ENCODE measurements at regions not wholly inside any gene's neighbourhood (a gene's known extent, or its start where the extent isn't known, plus 50 kb on each side); places are given as distances from the start of the nearest gene placed in this dataset.

DNA sequence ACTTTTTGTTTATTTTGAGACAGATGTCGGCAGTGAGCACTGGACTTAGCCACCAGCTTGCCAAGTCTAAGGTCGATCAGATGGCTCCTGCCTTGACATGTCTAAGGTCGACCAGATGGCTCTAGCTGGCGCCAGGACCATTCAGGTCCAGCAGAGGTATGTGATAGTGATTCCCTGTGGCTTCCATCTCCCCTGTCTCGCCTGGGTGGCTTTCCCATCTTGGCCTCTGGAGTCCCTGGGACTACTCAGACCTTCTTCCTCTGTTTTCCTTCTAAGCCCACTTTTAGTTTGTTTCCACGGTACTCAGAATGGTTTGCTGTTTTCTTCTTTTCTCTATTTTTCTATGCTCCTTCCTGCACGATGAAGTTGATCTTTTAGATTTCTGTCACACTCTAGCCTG lies 1435.7 kb downstream of the UQCRFS1 start:
- no peak for DNase-seq

DNA sequence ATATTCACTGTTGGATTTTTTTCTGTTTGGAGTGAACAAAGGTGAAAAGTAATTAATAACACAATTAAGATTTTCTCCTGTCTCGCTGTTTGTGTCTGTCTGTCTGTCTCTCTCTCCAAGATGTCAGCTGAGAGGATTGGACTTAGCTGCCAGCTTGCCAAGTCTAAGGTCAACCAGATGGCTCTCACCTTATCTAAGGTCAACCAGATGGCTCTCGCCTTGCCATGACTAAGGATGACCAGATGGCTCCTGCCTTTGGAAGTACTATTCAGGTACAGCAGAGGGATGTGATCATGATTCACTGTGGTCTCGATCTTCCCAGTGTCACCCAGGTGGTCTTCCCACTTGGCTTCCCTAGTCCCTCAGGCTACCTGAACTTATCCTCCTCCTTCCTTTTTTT lies 1436.4 kb downstream of the UQCRFS1 start:
- no peak for DNase-seq

DNA sequence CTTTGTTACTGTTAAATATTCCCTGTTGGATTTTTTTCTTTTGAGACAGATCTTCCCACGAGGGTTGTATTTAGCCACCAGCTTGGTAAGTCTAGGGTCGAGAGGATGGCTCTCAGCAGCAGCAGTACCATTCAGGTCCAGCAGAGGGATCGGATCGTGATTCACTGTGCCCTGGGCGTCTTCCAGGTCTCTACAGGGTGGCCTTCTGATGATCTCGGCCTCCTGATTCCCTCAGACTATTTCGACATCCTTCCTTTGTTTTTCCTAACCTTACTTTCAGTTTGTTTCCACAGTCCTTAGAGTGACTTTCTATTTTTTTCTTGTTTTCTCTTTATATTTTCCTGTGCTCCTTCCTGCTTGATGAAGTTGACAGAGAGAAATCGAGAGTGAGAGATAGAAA lies 1436.9 kb downstream of the UQCRFS1 start:
- no peak for DNase-seq

DNA sequence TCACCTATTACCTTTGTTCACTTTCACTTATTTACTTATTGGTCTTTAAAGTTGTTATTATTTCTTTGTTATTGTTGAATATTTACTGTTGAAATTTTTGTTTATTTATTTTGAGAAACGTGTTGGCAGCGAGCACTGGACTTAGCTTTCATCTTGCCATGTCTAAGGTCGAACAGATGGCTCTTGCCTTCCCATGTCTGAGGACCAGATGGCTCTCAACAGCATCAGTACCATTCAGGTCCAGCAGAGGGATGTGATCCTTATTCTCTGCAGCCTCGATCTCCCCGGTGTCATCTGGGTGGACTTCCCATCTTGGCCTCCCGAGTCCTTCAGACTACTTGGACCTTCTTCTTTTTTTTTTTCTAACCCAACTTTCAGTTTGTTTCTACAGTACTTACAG lies 1437.6 kb downstream of the UQCRFS1 start:
- no peak for DNase-seq

DNA sequence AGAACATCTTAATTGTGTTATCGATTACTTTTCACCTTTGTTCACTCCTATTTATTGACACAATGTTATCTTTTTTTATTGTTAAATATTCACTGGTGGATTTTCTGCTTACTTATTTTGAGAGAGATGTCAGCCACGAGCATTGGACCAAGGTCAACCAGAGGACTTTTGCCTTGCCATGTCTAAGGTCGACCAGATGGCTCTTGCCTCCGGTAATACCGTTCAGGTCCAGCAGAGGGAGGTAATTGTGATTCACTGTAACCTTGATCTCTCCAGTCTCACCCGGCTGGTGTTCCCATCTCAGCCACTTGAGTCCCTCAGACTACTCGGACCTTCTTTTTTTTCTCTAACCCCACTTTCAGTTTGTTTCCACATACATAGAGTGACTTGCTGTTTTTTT lies 1438.1 kb downstream of the UQCRFS1 start:
- no peak for DNase-seq

DNA sequence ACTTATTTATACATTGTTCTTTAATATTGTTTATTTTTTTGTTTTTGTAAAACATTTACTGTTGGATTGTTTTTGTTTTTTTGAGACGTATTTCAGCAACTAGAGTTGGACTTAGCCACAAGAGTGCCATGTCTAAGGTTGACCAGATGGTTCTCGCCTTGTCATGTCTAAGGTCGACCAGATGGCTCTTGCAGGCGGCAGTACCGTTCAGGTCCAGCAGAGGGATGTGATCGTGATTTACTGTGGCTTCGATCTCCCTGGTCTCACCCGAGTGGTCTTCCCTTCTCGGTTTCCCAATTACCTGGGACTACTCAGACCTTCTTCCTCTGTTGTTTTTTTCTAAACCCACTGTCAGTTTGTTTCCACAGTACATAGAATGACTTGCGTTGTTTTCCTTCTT lies 1438.6 kb downstream of the UQCRFS1 start:
- DNase-seq, result no peak

DNA sequence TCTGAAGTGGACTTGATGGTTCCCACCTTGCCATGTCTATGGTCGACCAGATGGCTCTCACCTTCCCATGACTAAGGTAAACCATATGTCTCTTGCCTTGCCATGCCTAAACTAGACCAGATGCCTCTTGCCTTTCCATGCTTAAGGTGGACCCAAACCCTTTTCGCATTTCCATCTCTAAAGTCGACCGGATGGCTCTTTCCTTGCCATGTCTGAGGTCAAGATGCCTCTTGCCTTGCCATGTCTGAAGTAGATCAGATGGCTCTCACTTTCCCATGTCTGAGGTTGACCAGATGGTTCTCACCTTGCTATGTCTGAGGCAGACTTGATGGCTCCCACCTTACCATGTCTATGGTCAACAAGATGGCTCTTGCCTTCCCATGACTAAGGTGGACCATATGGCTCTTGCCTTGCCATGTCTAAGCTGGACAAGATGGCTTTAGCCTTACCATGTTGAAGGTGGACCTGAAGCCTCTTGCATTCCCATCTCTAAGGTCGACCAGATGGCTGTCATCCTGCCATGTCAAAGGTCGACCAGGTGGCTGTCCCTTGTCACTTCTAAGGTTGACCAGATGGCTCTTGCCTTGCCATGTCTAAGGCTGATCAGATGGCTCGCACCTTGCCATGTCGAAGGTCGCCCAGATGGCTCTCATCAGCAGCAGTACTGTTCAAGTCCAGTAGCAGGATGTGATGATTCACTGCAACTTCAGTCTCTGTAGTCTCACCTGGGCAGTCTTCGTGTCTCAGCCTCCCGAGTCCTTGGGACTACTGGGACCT lies 1439.4 kb downstream of the UQCRFS1 start:
- no peak for DNase-seq

DNA sequence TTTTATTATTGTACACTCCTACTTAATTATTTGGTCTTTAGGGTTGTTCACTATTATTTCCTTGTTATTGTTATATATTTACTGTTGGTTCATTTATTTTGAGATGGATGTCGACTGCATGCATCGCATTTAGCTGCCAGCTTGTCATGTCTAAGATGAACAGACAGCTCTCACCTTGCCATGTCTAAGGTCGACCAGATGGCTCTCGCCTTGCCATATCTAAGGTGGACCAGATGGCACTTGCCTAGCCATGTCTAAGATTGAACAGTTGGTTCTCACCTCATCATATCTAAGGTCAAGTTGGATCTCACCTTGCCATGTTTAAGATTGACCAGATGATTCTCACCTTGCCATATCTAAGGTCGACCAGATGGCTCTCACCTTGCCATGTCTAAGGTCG lies 1440.9 kb downstream of the UQCRFS1 start:
- DNase-seq, result no peak

DNA sequence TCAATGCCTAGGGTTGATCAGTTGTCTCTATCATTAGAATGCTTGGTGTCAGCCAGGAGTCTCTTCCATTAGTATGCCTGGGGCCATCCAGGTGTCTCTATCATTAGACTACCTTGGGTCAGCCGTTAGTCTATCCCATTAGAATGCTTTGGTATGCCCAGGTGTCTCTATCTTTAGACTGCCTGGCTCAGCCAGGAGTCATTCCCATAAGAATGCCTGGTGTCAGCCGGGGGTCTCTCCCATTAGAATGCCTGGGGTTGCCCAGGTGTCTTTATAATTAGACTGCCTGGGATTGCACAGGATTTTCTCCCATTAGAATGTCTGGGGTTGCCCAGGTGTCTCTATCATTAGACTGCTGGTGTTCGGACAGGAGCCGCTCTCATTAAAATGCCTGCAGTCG lies 1442.9 kb downstream of the UQCRFS1 start:
- DNase-seq, result no peak

DNA sequence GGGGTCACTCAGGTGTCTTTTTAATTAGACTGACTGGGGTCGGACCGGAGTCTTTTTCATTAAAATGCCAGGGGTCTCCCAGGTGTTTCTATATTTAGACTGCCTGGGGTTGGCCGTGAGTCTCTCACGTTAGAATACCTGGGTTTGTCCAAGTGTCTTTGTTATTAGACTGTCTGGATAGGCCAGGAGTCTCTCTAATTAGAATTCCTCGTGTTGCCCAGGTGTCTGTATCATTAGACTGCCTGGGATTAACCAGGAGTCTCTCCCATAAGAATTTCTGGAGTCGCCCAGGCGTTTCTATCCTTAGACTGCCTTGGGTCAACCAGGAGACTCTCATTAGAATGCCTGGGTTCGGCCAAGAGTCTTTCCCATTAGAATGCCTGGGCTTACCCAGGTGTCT lies 1445.7 kb downstream of the UQCRFS1 start:
- DNase-seq, result no peak

DNA sequence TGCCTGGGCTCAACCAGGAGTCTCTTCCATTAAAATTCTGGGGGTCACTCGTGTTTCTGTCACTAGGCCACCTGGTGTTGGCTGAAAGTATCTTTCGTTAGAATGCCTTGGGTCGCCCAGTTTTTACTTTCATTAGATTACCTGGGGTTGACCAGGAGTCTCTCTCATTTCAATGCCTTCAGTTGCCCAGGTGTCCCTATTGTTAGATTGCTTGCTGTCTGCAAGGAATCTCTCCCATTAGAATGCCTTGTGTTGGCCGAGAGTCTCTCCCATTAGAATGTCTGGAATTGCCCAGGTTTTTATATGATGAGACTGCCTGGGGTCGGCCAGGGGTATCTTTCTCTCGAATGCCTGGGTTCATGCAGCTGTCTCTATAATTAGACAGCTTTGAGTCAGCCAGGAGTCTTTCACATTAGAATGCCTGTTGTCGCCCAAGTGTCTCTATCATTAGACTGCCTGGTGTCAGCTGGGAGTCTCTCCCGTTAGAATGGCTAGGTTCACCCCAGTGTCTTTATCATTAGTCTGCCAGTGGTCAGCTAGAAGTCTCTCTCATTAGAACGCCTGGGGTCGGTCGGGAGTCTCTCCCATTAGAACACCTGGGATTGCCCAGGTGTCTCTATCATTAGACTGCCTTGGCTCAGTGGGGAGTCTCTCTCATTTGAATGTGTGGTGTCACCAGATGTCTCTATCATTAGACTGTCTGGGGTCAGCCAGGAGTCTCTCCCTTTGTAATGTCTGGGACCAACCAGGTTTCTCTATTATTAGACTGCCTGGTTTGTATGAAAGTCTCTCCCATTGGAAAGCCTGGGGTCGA lies 1446.8 kb downstream of the UQCRFS1 start:
- no peak for DNase-seq

DNA sequence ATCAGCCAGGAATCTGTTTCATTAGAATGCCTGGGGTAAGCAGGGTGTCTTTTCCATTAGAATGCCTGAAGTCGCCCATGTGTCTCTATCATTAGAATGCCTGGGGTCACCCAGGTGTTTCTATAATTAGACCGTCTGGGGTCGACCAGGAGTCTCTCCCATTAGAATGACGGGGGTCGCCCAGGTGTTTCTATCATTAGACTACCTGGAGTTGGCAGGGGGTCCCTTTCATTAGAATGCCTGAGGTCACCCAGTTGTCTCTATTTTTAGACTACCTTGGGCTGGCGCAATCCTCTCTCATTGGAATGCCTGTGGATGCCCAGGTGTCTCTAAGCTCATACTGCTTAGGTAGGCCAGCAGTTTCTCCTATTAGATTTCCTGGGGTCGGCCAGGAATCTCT lies 1447.6 kb downstream of the UQCRFS1 start:
- no peak for DNase-seq

DNA sequence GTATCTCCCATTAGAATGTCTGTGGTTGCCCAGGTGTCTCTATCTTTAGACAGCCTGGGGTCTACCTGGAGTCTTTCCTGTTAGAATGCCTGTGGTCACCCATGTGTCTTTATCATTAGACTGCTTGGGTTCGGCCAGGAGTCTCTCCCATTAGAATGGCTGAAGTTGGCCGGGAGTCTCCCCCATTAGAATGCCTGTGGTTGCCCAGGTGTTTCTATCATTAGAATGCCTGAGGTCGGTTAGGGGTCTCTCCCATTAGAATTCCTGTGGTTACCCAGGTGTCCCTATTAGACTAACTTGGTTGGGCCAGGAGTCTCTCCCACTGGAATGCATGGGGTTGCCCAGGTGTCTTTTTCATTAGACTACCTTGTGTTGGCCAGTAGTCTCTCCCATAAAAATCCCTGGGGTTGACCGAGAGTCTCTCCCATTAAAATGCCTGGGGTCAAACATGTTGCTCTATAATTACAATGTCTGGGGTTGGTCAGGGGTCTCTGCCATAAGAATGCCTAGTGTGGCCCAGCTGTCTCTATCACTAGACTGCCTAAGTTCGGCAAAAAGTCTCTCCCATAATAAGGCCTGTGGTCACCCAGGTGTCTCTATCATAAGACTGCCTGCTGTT lies 1448.7 kb downstream of the UQCRFS1 start:
- no peak for DNase-seq

DNA sequence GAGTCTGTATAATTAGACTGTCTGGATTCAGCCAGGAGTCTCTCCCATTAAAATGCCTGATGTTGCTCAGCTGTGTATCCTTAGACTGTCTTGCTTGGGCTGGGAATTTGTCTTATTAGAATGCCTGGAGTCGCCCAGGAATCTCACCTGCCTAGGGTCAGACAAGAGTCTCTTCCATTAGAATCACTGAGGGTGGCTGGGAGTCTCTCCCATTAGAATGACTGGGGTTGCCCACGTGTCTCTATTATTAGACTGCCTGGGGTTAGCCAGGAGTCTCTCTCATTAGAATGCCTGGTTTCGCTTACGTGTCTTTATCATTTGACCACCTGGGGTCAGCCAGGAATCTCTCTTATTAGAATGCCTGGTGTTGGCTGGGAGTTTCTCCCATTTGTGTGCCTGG lies 1450.0 kb downstream of the UQCRFS1 start:
- DNase-seq, result no peak

DNA sequence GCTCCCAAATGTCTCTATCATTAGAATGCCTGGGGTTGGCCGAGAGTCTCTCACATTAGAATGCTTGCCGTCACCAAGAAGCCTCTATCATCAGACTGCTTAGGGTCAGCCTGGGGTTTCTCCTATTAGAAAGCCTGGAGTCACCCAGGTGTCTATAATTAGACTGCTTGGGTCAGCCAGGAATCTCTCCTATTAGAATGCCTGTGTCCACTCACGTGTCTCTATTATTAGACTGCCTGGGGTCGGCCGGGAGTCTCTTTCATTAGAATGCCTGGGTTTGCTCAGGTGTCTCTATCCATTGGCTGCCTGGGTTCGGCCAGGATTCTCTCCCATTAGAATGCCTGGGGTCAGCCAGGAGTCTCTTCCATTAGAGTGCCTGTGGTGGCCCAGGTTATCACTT lies 1453.1 kb downstream of the UQCRFS1 start:
- DNase-seq, result no peak

DNA sequence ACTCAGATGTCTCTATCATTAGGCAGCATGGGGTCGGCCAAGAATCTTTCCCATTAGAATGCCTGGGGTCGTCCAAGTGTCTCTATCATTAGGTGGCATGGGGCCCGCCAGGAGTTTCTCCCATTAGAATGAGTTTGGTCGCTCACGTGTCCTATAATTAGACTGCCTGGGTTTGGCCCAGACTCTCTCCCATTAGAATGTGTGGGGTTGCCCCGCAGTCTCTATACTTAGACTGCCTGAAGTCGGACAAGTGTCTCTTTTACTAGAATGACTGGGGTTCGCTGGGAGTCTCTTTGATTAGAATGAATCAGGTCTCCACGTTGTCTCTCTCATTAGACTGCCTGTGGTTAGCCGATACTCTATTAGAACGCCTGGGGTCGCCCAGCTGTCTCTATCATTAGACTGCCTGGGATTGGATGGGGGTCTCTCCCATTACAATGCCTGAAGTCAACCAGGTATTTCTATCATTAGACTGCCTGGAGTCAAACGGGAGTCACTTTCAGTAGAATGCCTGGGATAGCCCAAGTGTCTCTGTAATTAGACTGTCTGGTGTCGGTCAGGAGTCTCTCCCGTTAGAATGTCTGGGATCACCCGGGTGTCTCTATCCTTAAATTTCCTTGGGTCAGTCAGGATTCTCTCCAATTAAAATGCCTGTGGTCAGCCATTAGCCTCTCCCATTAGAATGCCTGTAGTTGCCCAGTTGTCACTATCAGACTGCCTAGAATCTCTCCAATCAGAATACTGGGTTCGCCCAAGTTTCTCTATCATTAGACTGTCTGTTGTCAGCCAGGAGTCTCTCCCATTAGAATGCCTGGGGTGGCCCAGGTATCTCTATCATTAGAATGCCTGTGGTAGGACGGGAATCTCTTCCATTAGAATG lies 1454.1 kb downstream of the UQCRFS1 start:
- no peak for DNase-seq

DNA sequence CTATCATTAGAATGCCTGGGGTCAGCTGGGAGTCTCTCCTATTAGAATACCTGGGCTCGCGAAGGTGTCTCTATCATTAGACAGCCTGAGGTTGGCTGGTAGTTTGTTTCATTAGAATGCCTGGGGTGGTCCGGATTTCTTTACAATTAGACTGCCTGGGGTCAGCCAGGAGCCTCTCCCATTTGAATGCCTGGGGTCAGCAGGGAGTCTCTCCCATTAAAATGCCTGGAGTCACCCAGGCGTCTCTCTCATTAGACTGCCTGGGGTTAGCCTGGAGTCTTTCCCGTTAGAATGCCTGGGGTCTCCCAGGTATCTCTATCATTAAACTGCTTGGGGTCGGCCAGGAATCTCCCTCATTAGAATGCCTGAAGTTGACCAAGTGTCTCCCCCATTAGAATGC lies 1458.3 kb downstream of the UQCRFS1 start:
- no peak for DNase-seq

DNA sequence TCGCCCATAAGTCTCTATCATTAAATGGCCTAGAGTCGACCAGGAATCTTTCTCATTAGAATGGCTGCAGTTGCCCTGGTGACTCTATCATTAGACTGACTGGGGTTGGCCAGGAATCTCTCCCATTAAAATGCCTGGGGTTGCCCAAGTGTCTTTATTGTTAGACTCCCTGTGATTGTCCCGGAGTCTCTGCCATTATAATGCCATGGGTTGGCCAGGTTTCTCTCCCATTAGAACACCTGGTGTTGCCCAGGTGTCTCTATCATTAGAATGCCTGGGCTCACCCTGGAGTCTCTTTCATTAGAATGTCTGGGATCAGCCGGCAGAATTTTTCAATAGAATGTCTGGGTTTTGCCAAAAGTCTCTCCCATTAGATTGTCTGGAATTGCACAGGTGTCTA lies 1459.3 kb downstream of the UQCRFS1 start:
- no peak for DNase-seq

DNA sequence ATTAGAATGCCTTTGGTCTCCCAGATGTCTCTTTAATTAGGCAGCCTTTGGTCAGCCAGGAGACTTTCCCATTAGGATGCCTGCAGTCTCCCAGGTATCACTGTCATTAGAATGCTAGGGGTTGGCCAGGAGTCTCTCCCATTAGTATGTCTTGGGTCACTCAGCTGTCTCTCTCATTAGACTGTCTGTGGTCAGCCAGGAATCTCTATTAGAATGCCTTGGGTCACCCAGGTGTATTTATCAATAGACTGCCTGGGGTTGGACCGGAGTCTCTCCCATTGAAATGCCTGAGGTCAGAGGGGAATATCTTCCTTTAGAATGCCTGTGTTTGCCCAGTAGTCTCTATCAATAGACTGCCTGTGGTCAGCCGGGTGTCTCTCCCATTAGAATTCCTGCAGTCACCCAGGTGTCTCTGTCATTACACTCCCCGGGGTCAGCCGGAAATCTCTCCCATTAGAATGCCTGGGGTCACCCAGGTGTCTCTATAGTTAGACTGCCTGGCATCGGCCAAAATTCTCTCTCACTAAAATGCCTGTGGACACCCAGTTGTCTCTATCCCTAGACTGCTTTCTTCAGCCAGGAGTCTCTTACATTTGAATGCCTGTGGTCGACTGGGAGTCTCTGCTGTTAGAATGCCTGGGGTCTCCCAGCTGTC lies 1460.3 kb downstream of the UQCRFS1 start:
- no peak for DNase-seq

DNA sequence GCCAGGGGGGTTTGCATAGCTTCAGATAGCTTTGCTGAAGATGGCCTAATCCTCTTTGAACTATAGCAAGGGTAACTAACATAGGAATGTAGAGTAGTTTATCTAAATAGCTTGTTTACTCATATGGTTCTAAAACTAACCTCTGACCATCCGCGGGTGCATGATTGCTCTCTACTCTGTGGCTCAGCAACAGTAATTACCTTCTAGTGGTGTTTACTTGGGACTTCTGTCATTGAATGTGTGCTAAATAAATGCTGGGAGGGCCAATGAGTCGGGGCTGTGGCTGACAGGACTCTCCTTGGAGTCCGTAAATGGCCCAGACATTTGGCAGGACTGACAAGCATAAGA lies 1461.9 kb downstream of the UQCRFS1 start:
- no peak for DNase-seq

DNA sequence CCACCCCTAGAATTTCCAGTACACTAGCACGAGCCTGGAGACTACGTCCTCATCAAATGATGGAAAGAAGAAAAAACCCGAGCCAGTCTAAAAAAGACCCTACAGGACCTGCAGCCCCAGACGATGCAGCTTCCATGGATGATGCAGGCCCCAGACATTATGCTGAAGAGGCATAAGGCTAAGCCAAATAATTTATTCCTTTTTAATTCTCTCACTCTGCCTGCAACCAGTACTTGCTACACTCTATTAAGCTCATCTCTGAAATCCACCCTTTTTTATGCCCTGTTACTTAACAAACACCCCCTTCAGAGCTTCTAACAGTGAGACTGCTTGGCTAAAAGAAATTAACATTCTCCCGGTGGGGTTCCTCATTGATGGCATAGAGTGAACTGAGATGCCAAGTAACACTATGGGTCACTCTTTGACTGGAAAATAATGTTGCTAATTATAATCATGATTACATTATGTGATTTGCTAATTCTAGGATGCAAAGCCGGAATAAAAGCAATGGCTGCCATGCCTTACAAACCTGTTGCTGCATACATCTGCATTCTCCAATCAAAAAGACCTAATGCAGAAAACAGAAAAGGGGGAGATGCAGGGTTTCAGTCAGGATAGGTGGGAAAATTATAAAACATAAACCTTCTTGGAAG lies 1462.4 kb downstream of the UQCRFS1 start:
- no peak for DNase-seq

DNA sequence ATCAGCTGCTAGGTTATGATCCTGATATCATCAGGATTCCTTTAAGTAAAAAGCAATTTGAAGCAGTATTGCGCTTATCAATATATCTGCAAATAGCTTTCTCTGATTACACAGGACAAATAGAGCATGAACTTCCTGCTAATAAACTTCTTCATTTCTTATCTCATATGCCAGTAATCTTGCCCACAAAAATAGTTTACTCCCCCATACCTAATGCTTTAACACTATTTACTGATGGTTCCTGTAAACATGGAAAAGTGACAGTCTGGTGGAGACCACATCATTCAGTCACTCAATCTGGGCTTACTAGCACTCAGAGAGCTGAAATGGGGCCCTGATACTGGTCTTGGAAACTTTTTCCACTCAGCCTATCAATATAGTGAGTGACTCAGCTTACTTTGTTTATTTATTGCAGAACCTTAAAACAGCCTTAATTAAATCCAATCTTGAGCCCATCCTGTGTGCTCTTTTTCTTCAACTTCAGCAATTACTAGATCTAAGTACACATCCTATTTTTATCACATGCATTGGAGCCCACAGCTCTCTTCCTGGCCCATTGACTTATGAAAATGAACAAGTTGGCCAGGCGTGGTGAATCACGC lies 1464.3 kb downstream of the UQCRFS1 start:
- DNase-seq, result no peak

Data from stimulated activated naive CD4-positive, alpha-beta T cell treated with Interleukin-2 at 50 U/mL for 16 hours (primary cell).